G401.6 (cell line): ENCODE measurements at regions not wholly inside any gene's neighbourhood (a gene's known extent, or its start where the extent isn't known, plus 50 kb on each side); places are given as distances from the start of the nearest gene placed in this dataset.

ENCODE experiments used
- FAIRE-seq: peaks from 2 replicates; lab custom pipeline; 2012; peaks lifted over from hg19 to GRCh38; lab: Jason Lieb, UNC

- no peak for FAIRE-seq
Observed at GRCh38 chr18:61086657-61087056, 246.6 kb upstream of the CDH20 start.

GRCh38 chr18:61091379-61091778 lies 241.9 kb upstream of the CDH20 start:
- FAIRE-seq, result no peak

GRCh38 chr18:61093965-61094364 lies 239.3 kb upstream of the CDH20 start:
- FAIRE-seq, result no peak

GRCh38 chr18:61096226-61096625 lies 237.0 kb upstream of the CDH20 start:
- no peak for FAIRE-seq

- no peak for FAIRE-seq
Observed at GRCh38 chr18:61107113-61107512, 226.1 kb upstream of the CDH20 start.

- FAIRE-seq, result no peak
Observed at GRCh38 chr18:61108706-61109105, 224.5 kb upstream of the CDH20 start.

GRCh38 chr18:61123309-61123708 lies 209.9 kb upstream of the CDH20 start:
- no peak for FAIRE-seq

DNA sequence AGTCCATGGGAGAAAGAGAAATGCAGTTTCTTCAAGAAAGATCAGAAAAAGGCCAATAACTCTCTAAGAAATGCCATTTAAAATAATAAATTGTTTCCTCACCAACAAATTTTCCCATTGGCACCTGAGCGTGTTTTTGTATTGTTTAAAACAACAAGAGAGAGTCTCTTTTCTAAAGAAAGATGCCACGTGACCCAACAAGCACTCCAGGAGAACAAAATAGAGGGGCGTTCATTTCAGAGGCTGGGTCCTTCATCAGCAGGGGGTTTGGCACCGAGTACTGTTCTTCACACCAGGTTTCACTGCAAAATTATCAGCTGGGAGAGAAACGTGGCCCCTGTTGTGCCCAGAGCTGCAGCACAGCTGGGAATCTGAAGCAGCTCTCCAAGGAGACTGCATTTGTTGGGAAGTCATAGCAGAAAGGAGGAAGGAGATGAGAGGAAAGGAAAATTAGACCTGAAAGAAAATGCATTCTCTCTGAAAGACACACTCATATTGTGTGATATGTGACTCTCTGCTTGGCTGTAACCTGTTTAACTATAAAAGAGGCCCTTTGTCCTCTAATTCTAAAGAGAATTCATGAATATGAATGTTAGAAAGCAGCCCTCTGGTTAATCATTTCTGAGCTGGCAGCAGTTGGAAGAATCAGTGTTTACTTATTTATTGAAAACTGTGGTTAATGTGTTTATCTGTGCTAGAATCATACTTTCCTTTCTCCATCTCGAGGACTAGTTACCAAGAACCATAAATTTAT lies 205.3 kb upstream of the CDH20 start:
- FAIRE-seq, result no peak

DNA sequence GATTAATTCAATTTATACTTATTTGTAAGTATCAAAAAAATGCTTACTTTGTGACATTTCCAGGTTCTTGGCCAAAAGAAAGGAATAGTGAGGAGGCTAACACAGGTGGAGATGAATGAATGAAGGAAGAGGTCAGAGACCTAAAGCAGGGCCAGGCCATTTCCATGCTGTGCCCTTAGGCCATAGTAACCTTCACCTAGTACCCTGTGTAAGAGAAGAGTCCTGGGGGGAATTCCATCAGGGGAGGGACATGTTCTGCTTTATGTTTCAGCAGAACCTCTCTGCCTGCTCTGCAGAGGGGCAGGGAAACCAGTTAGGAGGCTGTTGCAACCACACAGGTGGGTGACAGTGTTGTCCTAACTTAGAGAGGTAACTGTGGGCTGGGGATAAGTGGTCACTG lies 204.2 kb upstream of the CDH20 start:
- no peak for FAIRE-seq

DNA sequence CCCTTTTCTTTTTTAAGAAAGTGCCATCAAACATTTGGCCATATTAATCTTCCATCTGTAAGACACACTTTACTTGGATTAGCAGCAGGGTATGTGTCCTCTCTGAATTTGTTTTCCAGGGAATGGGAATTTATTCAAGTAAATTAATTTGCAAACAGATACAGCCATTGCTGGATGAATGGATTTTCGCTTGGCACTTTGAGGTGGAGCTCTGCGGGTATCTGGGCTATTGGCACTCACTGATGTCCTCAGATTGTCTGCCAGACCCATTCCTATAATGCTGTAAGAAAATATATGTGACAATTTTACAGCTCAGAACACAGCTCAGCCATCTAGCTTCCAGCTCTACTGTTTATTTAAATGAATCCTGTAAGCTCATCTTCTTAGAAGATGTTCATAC lies 201.2 kb upstream of the CDH20 start:
- FAIRE-seq, result no peak

- FAIRE-seq, result no peak
Observed at GRCh38 chr18:61133783-61134182, 199.4 kb upstream of the CDH20 start.

DNA sequence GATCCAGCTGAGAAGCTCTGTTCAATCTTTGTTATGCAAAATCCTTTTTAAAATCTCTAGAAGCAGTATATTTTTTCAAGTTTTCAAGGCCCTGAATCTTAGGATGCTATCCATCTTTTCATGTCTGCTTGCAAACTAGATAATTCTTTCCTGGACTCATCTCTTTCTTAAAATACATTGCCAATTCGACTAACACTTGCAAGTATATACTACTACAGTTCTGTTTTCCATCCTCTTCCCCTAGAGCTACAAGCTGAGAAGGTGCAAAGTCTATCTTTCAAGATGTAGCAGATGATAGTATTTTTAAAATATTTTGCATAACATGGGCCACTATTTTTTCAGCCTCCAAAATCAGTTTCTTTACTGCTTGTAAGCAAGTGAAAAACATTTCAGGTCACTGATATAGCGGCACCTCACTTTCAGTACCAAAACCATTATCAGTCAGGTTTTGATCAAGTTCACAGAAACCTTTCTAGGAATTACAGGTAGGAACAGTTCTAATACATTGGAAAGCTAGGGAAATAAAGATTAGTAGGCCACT lies 196.4 kb upstream of the CDH20 start:
- FAIRE-seq, result no peak

DNA sequence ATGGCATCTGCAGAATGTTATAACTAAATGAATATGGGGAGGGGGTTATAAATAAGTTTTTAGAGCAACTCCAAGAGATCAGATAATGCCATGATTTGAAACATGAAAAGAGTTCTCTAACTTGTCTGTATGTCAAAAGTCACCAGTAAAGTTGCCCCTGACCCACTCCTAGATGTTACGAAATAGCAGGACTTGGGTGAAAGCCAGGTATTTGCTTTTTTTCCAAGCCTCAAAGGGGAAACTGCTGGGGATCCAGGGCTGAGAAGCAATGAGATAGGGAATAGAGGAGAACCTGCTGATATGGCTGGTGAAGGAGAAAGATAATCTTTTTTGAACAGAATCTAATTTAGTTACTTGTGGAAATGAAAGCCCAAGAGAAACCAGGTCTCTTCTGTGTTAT lies 191.5 kb upstream of the CDH20 start:
- FAIRE-seq, result no peak

- FAIRE-seq, result no peak
Observed at GRCh38 chr18:61148322-61148721, 184.9 kb upstream of the CDH20 start.

DNA sequence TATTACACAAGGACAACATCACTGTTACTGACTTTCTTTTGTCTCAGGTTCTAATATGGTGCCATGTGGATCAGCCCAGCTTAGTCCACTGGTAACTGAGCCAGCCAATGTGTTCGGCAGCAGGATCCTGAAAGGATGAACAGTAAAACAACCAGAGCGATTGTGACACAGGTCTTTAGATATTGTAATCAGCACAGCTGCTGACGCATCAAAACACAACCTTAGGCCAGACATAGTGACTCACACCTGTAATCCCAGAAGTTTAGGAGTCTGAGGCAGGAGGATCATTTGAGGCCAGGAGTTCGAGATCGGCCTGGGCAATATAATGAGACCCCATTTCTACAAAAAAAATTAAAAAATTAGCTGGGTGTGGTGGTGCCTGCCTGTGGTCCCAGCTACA lies 183.4 kb upstream of the CDH20 start:
- FAIRE-seq, result no peak

- no peak for FAIRE-seq
Observed at GRCh38 chr18:61153571-61153970, 179.7 kb upstream of the CDH20 start.

DNA sequence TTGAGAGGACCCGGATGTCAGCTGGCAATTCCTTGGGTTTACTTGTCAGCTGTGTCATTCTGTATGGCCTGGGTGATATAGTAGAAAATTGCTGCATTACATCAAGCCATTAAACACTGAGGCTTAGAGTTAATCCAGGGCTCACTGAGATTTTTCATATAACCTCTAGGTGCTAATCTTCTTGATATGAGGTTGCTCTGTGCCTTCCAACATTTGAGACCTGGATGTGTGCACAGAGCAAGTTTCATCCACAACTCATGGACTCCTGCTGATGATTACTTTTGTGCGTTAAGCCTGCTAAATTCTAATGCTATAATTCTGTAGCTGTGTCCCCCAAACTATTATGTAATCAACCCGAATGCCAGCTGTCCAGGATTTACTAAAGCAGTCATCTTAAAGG lies 178.4 kb upstream of the CDH20 start:
- FAIRE-seq, result no peak

GRCh38 chr18:61155586-61155985 lies 177.6 kb upstream of the CDH20 start:
- FAIRE-seq, result no peak

DNA sequence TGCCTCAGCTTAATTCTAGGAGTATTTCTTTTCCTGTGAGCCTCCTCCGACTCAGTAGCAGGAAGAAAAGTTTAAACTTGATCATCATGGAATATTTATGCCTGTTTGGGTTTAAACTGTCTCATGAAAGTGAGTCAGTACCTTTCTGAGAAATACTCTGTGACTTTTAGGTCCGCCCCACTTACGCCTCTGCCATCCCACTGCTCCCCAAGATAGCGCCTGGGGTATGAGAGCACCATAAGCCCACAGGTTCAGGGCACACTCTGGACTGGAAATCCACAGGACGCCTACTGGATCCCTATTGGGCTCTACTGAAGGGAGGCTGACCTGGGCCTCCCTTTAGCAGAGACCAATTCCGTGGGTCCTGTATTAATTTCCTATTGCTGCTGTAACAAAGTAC lies 175.8 kb upstream of the CDH20 start:
- no peak for FAIRE-seq

- no peak for FAIRE-seq
Observed at GRCh38 chr18:61159246-61159645, 174.0 kb upstream of the CDH20 start.

DNA sequence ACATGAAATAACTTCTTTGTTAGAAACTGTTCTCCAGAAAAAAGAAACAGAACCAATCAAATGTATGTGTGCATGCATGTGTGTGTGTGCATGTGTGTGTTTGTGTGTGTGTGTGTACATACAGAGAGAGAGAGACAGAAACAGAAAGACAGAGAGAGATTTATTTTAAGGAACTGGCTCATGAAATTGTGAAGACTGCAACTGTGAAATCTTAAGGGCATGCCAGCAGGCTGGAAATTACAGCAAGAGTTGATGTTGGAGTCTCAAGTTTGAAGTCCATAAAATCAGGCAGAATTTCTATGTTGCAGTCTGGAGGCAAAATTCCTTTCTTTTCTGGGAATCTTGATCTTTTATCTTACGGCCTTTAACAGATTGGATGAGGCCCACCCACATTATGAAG lies 168.9 kb upstream of the CDH20 start:
- FAIRE-seq, result no peak

GRCh38 chr18:61167902-61168301 lies 165.3 kb upstream of the CDH20 start:
- FAIRE-seq, result no peak

DNA sequence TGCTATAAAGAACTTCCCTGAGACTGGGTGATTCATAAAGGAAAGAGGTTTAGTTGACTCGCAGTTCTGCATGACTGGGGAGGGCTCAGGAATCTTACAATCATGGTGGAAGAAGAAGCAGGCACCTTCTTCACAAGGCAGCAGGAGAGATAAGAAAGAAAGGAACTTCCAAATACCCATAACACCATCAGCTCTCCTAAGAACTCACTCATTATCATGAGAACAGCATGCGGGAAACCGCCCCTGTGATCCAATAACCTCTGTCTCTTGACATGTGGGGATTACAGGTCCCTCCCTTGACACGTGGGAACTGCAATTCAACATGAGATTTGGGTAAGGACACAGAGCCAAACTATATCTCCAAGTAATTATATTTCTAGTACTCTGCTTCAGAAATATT lies 163.8 kb upstream of the CDH20 start:
- FAIRE-seq, result no peak

GRCh38 chr18:61172624-61173023 lies 160.6 kb upstream of the CDH20 start:
- no peak for FAIRE-seq

GRCh38 chr18:61173554-61173953 lies 159.7 kb upstream of the CDH20 start:
- FAIRE-seq, result no peak
